KMS-11 (cell line): ENCODE measurements at regions not wholly inside any gene's neighbourhood (a gene's known extent, or its start where the extent isn't known, plus 50 kb on each side); places are given as distances from the start of the nearest gene placed in this dataset.

Source experiments
- H2AFZ ChIP-seq: fragments of 200-600 bp; sonication (generic); 2 replicates; pipeline ENCODE4 v1.6.1; 2016; ENCODE audit warnings: antibody characterized with exemption, mixed run types, low read depth
- H3K27ac ChIP-seq: fragments of 200-600 bp; sonication (generic); 2 replicates; pipeline ENCODE4 v1.6.1; 2016; ENCODE audit warnings: mild to moderate bottlenecking, mixed run types
- H3K27me3 ChIP-seq: fragments of 200-600 bp; sonication (generic); 2 replicates; pipeline ENCODE4 v1.6.1; 2017; ENCODE audit warnings: mild to moderate bottlenecking, low read depth, mixed run types, moderate library complexity; ENCODE audit not compliant: insufficient read depth
- H3K36me3 ChIP-seq: fragments of 200-600 bp; sonication (generic); 2 replicates; pipeline ENCODE4 v1.6.1; 2017; ENCODE audit warnings: mild to moderate bottlenecking, mixed run types; ENCODE audit not compliant: insufficient read depth
- H3K4me1 ChIP-seq: fragments of 200-600 bp; sonication (generic); 2 replicates; pipeline ENCODE4 v1.6.1; 2016; ENCODE audit warnings: mild to moderate bottlenecking, low read depth, mixed run types; ENCODE audit not compliant: poor library complexity, severe bottlenecking
- H3K4me2 ChIP-seq: fragments of 200-600 bp; sonication (generic); 2 replicates; pipeline ENCODE4 v1.7.0; 2016; ENCODE audit warnings: mild to moderate bottlenecking, mixed run types
- H3K4me3 ChIP-seq: fragments of 200-600 bp; sonication (generic); IDR thresholded peaks from 2 replicates; pipeline ENCODE4 v1.6.1; 2017; ENCODE audit warnings: low read depth, low read length, mixed read lengths; ENCODE audit not compliant: insufficient read depth
- H3K79me2 ChIP-seq: fragments of 200-600 bp; sonication (generic); 2 replicates; pipeline ENCODE4 v1.6.1; 2016; ENCODE audit warnings: low read depth, mixed run types; ENCODE audit not compliant: insufficient read depth
- H3K9ac ChIP-seq: fragments of 200-600 bp; sonication (generic); 2 replicates; pipeline ENCODE4 v1.6.1; 2016; ENCODE audit warnings: mild to moderate bottlenecking, mixed run types
- H4K20me1 ChIP-seq: fragments of 200-600 bp; sonication (generic); 2 replicates; pipeline ENCODE4 v1.6.1; 2016; ENCODE audit warnings: mild to moderate bottlenecking, mixed run types; ENCODE audit not compliant: insufficient read depth
- CTCF ChIP-seq: fragments of 200-600 bp; sonication (generic); conservative IDR thresholded peaks from 2 replicates; pipeline ENCODE4 v1.6.1; 2017; ENCODE audit warnings: low read depth, mild to moderate bottlenecking, antibody characterized with exemption, low read length, moderate library complexity, mixed read lengths

GRCh38 chr1:38615680-38616079 lies 243.9 kb downstream of the RRAGC start:
- Histone ChIP-seq H3K9ac (no peak overlapping the region), H3K79me2 (no peaks in the 10 kb centered on the region), H3K27ac (no peak overlapping the region), H3K4me3 (no peak overlapping the region), H3K4me2 (no peak overlapping the region), H4K20me1 (no peaks in the 10 kb centered on the region), H3K4me1 (no peaks in the 10 kb centered on the region), H2AFZ (no peak overlapping the region), H3K27me3 (no peaks in the 10 kb centered on the region), H3K36me3 (no peaks in the 10 kb centered on the region)
- no peak for TF ChIP-seq CTCF

GRCh38 chr1:38614861-38615260 lies 244.7 kb downstream of the RRAGC start:
- H3K36me3 ChIP-seq = no peaks in the 10 kb centered on the region
- no peak overlapping the region for H3K4me3 ChIP-seq
- no peaks in the 10 kb centered on the region for H3K79me2 ChIP-seq
- no peak for TF ChIP-seq CTCF
- no peaks in the 10 kb centered on the region for H3K4me1 ChIP-seq
- H3K4me2 ChIP-seq = no peak overlapping the region
- no peak overlapping the region for H2AFZ ChIP-seq
- H3K27ac ChIP-seq = no peak overlapping the region
- no peak overlapping the region for H3K9ac ChIP-seq
- H4K20me1 ChIP-seq = no peaks in the 10 kb centered on the region
- H3K27me3 ChIP-seq = no peaks in the 10 kb centered on the region

GRCh38 chr1:38613996-38614395 lies 245.6 kb downstream of the RRAGC start:
- H3K4me1 ChIP-seq = no peaks in the 10 kb centered on the region
- no peak overlapping the region for H2AFZ ChIP-seq
- no peak overlapping the region for H3K4me2 ChIP-seq
- no peak overlapping the region for H3K4me3 ChIP-seq
- H3K79me2 ChIP-seq = no peaks in the 10 kb centered on the region
- H3K27ac ChIP-seq = no peak overlapping the region
- H3K36me3 ChIP-seq = no peaks in the 10 kb centered on the region
- no peaks in the 10 kb centered on the region for H3K27me3 ChIP-seq
- no peak for TF ChIP-seq CTCF
- H3K9ac ChIP-seq = no peak overlapping the region
- no peaks in the 10 kb centered on the region for H4K20me1 ChIP-seq

- H3K4me1 ChIP-seq = no peaks in the 10 kb centered on the region
- H3K27me3 ChIP-seq = no peaks in the 10 kb centered on the region
- H3K27ac ChIP-seq = no peak overlapping the region
- H3K4me3 ChIP-seq = no peak overlapping the region
- H2AFZ ChIP-seq = no peak overlapping the region
- H3K79me2 ChIP-seq = no peaks in the 10 kb centered on the region
- TF ChIP-seq CTCF = no peak
- H3K36me3 ChIP-seq = no peaks in the 10 kb centered on the region
- no peaks in the 10 kb centered on the region for H4K20me1 ChIP-seq
- no peak overlapping the region for H3K9ac ChIP-seq
- no peak overlapping the region for H3K4me2 ChIP-seq
These were observed 246.6 kb downstream of the RRAGC start for GRCh38 chr1:38612951-38613350.

- Histone ChIP-seq H3K4me2 (no peak overlapping the region), H3K27me3 (no peaks in the 10 kb centered on the region), H3K79me2 (no peaks in the 10 kb centered on the region), H2AFZ (no peak overlapping the region), H4K20me1 (no peaks in the 10 kb centered on the region), H3K27ac (no peak overlapping the region), H3K4me1 (no peaks in the 10 kb centered on the region), H3K4me3 (no peak overlapping the region), H3K36me3 (no peaks in the 10 kb centered on the region), H3K9ac (no peak overlapping the region)
- no peak for TF ChIP-seq CTCF
These were observed 247.8 kb downstream of the RRAGC start for GRCh38 chr1:38611664-38612211.
